Progenitor cell of endocrine pancreas (in vitro differentiated cells): ENCODE measurements at regions not wholly inside any gene's neighbourhood (a gene's known extent, or its start where the extent isn't known, plus 50 kb on each side); places are given as distances from the start of the nearest gene placed in this dataset.

Experiments
- DNase-seq: peaks from one replicate; pipeline ENCODE4 v3.0.0; 2021; ENCODE audit warnings: low spot score; ENCODE audit not compliant: unreplicated experiment
- H3K27ac Mint-ChIP-seq: 2 replicates; pipeline ENCODE4 v1.8.0; 2021; ENCODE audit warnings: mild to moderate bottlenecking, moderate library complexity, mixed read lengths
- H3K27me3 Mint-ChIP-seq: 2 replicates; pipeline ENCODE4 v1.8.0; 2021; ENCODE audit warnings: mixed read lengths
- H3K36me3 Mint-ChIP-seq: 2 replicates; pipeline ENCODE4 v1.8.0; 2022; ENCODE audit warnings: mixed read lengths; ENCODE audit not compliant: insufficient read depth
- H3K4me1 Mint-ChIP-seq: 2 replicates; pipeline ENCODE4 v1.8.0; 2021; ENCODE audit warnings: low read depth, mixed read lengths
- H3K4me3 Mint-ChIP-seq: 2 replicates; pipeline ENCODE4 v1.8.0; 2021; ENCODE audit warnings: low read depth, mild to moderate bottlenecking, moderate library complexity, mixed read lengths
- H3K9me3 Mint-ChIP-seq: 2 replicates; pipeline ENCODE4 v1.8.0; 2021; ENCODE audit warnings: low read depth, mixed read lengths
- CTCF ChIP-seq: fragments of 200-600 bp; sonication (generic); IDR thresholded peaks from one replicate; pipeline ENCODE4 v1.5.0; 2021; ENCODE audit warnings: antibody characterized with exemption, mild to moderate bottlenecking; ENCODE audit not compliant: unreplicated experiment

- Mint-ChIP-seq H3K4me3 (no peak overlapping the region), H3K9me3 (no peaks in the 10 kb centered on the region), H3K4me1 (no peaks in the 10 kb centered on the region), H3K36me3 (no peaks in the 10 kb centered on the region), H3K27me3 (peaks cover 12% of the 10 kb centered on the region), H3K27ac (no peak overlapping the region)
- TF ChIP-seq CTCF = no peak
- no peak for DNase-seq
Observed at GRCh38 chr3:158961911-158962310, 160.1 kb downstream of the MFSD1 start.

- no peak overlapping the region for H3K27ac Mint-ChIP-seq
- peaks cover 1% of the 10 kb centered on the region for H3K4me1 Mint-ChIP-seq
- peaks cover 6% of the 10 kb centered on the region for H3K27me3 Mint-ChIP-seq
- no peak for TF ChIP-seq CTCF
- H3K4me3 Mint-ChIP-seq = no peak overlapping the region
- H3K9me3 Mint-ChIP-seq = peaks cover 4% of the 10 kb centered on the region
- DNase-seq = no peak
- no peaks in the 10 kb centered on the region for H3K36me3 Mint-ChIP-seq
Observed at GRCh38 chr3:158970006-158970405, 168.2 kb downstream of the MFSD1 start.

GRCh38 chr3:158974904-158975303, 173.1 kb downstream of the MFSD1 start:
- Mint-ChIP-seq H3K4me3 (no peak overlapping the region), H3K27ac (no peak overlapping the region), H3K27me3 (no peaks in the 10 kb centered on the region), H3K9me3 (peaks cover 4% of the 10 kb centered on the region), H3K4me1 (no peaks in the 10 kb centered on the region), H3K36me3 (no peaks in the 10 kb centered on the region)
- DNase-seq = no peak
- TF ChIP-seq CTCF = no peak

- H3K4me3 Mint-ChIP-seq = no peak overlapping the region
- H3K27ac Mint-ChIP-seq = no peak overlapping the region
- DNase-seq = no peak
- H3K36me3 Mint-ChIP-seq = no peaks in the 10 kb centered on the region
- H3K27me3 Mint-ChIP-seq = no peaks in the 10 kb centered on the region
- TF ChIP-seq CTCF = no peak
- peaks cover 8% of the 10 kb centered on the region for H3K9me3 Mint-ChIP-seq
- no peaks in the 10 kb centered on the region for H3K4me1 Mint-ChIP-seq
Observed at GRCh38 chr3:158976966-158977365, 175.1 kb downstream of the MFSD1 start.

GRCh38 chr3:158977497-158977896, 175.6 kb downstream of the MFSD1 start:
- H3K27me3 Mint-ChIP-seq = no peaks in the 10 kb centered on the region
- H3K4me3 Mint-ChIP-seq = no peak overlapping the region
- H3K36me3 Mint-ChIP-seq = no peaks in the 10 kb centered on the region
- no peak for DNase-seq
- H3K9me3 Mint-ChIP-seq = peaks cover 11% of the 10 kb centered on the region
- H3K27ac Mint-ChIP-seq = no peak overlapping the region
- no peak for TF ChIP-seq CTCF
- H3K4me1 Mint-ChIP-seq = peaks cover under 1% of the 10 kb centered on the region
